OCI-LY1 (cell line): ENCODE measurements at regions not wholly inside any gene's neighbourhood (a gene's known extent, or its start where the extent isn't known, plus 50 kb on each side); places are given as distances from the start of the nearest gene placed in this dataset.

Source experiments
- H2AFZ ChIP-seq: fragments of 200-600 bp; sonication (generic), shearing (Covaris generic); 2 replicates; pipeline ENCODE4 v1.6.0; 2014; ENCODE audit warnings: antibody characterized with exemption, mild to moderate bottlenecking, low read length
- H3F3A ChIP-seq: fragments of 200-600 bp; sonication (generic), shearing (Covaris generic); 2 replicates; pipeline ENCODE4 v1.6.0; 2014; ENCODE audit warnings: mild to moderate bottlenecking, antibody characterized with exemption, low read length, moderate library complexity; ENCODE audit not compliant: insufficient read depth
- H3K27ac ChIP-seq: fragments of 200-600 bp; sonication (generic); 2 replicates; pipeline ENCODE4 v1.5.1; 2014; ENCODE audit warnings: low read length, mixed run types, mild to moderate bottlenecking, low read depth; ENCODE audit not compliant: poor library complexity, severe bottlenecking
- H3K27me3 ChIP-seq: fragments of 200-600 bp; sonication (generic); 2 replicates; pipeline ENCODE4 v1.6.0; 2014; ENCODE audit warnings: antibody characterized with exemption, mild to moderate bottlenecking, low read length, moderate library complexity; ENCODE audit not compliant: insufficient read depth
- H3K36me3 ChIP-seq: fragments of 200-600 bp; sonication (generic); 2 replicates; pipeline ENCODE4 v1.6.1; 2014; ENCODE audit warnings: mild to moderate bottlenecking, antibody characterized with exemption, low read length, moderate library complexity, mixed read lengths; ENCODE audit not compliant: insufficient read depth
- H3K4me1 ChIP-seq: fragments of 200-600 bp; sonication (generic); 2 replicates; pipeline ENCODE4 v1.5.1; 2014; ENCODE audit warnings: mild to moderate bottlenecking, low read length, moderate library complexity; ENCODE audit not compliant: insufficient read depth, severe bottlenecking
- H3K4me2 ChIP-seq: fragments of 200-600 bp; sonication (generic), shearing (Covaris generic); 2 replicates; pipeline ENCODE4 v1.6.1; 2014; ENCODE audit warnings: low read length
- H3K4me3 ChIP-seq: fragments of 200-600 bp; sonication (generic); 2 replicates; pipeline ENCODE4 v1.5.1; 2014; ENCODE audit warnings: low read length, low read depth, mild to moderate bottlenecking, mixed read lengths; ENCODE audit not compliant: poor library complexity, severe bottlenecking
- H3K79me2 ChIP-seq: fragments of 200-600 bp; shearing (Covaris generic); 2 replicates; pipeline ENCODE4 v1.6.1; 2016; ENCODE audit warnings: mixed run types, low read length, mixed read lengths; ENCODE audit not compliant: insufficient read depth
- H3K9ac ChIP-seq: fragments of 200-600 bp; sonication (generic), shearing (Covaris generic); 2 replicates; pipeline ENCODE4 v1.6.1; 2014; ENCODE audit warnings: mild to moderate bottlenecking, low read length, mixed read lengths
- H3K9me2 ChIP-seq: fragments of 200-600 bp; sonication (generic), shearing (Covaris generic); 2 replicates; pipeline ENCODE4 v1.6.1; 2014; ENCODE audit warnings: low read depth, mild to moderate bottlenecking, low read length, mixed read lengths
- H3K9me3 ChIP-seq: fragments of 200-600 bp; shearing (Covaris generic); 2 replicates; pipeline ENCODE4 v1.6.1; 2014; ENCODE audit warnings: low read length, mixed read lengths
- H4K20me1 ChIP-seq: fragments of 200-600 bp; sonication (generic), shearing (Covaris generic); 2 replicates; pipeline ENCODE4 v1.6.0; 2016; ENCODE audit warnings: mild to moderate bottlenecking, low read length; ENCODE audit not compliant: insufficient read depth
- EZH2 ChIP-seq: fragments of 200-600 bp; sonication (generic), shearing (Covaris generic); IDR thresholded peaks from 2 replicates; pipeline ENCODE4 v1.8.0; 2017; ENCODE audit warnings: borderline replicate concordance, mixed run types, mild to moderate bottlenecking, antibody characterized with exemption, low read length, moderate library complexity, mixed read lengths
- TF ChIP-seq, protein P1 (sequence below): fragments of 200-600 bp; sonication (generic), shearing (Covaris generic); IDR thresholded peaks from 2 replicates; pipeline ENCODE4 v1.5.1; 2017; ENCODE audit warnings: mild to moderate bottlenecking, antibody characterized with exemption, low read length, moderate library complexity, mixed read lengths

- Histone ChIP-seq H3K4me2 (no peak overlapping the region), H3K27me3 (no peaks in the 10 kb centered on the region), H4K20me1 (no peaks in the 10 kb centered on the region), H3K27ac (no peak overlapping the region), H3K4me3 (no peak overlapping the region), H3K36me3 (no peaks in the 10 kb centered on the region), H3K9me2 (no peaks in the 10 kb centered on the region), H2AFZ (no peak overlapping the region), H3K79me2 (no peaks in the 10 kb centered on the region), H3K4me1 (no peaks in the 10 kb centered on the region), H3K9me3 (no peaks in the 10 kb centered on the region), H3F3A (no peaks in the 10 kb centered on the region), H3K9ac (no peak overlapping the region)
- TF ChIP-seq, protein P1, sequence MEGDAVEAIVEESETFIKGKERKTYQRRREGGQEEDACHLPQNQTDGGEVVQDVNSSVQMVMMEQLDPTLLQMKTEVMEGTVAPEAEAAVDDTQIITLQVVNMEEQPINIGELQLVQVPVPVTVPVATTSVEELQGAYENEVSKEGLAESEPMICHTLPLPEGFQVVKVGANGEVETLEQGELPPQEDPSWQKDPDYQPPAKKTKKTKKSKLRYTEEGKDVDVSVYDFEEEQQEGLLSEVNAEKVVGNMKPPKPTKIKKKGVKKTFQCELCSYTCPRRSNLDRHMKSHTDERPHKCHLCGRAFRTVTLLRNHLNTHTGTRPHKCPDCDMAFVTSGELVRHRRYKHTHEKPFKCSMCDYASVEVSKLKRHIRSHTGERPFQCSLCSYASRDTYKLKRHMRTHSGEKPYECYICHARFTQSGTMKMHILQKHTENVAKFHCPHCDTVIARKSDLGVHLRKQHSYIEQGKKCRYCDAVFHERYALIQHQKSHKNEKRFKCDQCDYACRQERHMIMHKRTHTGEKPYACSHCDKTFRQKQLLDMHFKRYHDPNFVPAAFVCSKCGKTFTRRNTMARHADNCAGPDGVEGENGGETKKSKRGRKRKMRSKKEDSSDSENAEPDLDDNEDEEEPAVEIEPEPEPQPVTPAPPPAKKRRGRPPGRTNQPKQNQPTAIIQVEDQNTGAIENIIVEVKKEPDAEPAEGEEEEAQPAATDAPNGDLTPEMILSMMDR, result no peak
- TF ChIP-seq EZH2, result no peak
Measured at GRCh38 chr9:17068671-17069070, 66.2 kb upstream of the CNTLN start.

- no peaks in the 10 kb centered on the region for H4K20me1 ChIP-seq
- no peaks in the 10 kb centered on the region for H3F3A ChIP-seq
- no peaks in the 10 kb centered on the region for H3K9me2 ChIP-seq
- no peak overlapping the region for H3K4me3 ChIP-seq
- no peaks in the 10 kb centered on the region for H3K79me2 ChIP-seq
- H3K4me2 ChIP-seq, result no peak overlapping the region
- H3K27ac ChIP-seq, result no peak overlapping the region
- no peaks in the 10 kb centered on the region for H3K36me3 ChIP-seq
- no peaks in the 10 kb centered on the region for H3K4me1 ChIP-seq
- H3K9me3 ChIP-seq, result no peaks in the 10 kb centered on the region
- H3K27me3 ChIP-seq, result no peaks in the 10 kb centered on the region
- no peak overlapping the region for H2AFZ ChIP-seq
- TF ChIP-seq, protein P1, result no peak
- TF ChIP-seq EZH2, result no peak
- no peak overlapping the region for H3K9ac ChIP-seq
Measured at GRCh38 chr9:17065062-17065461, 69.8 kb upstream of the CNTLN start.

DNA sequence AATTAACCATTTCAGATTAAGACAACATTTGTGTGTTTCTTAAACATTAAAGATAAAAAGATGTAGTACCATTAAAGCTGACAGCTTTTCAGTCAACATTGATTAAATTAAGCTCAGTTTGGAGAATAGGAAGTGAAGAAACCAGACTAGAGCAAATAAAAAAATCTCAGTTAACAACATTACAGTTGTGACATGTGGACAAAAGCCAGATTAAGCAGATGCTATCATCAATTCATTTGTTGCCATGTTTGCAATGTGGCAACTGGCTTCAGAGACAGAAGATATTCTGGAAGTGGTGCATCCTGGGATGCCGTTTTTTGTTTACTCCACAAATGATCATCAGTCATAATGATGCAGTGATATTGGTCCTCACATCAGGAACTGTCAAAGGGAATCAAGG is 70.3 kb upstream of the CNTLN start:
- Histone ChIP-seq H3K27ac (no peak overlapping the region), H3K27me3 (no peaks in the 10 kb centered on the region), H4K20me1 (no peaks in the 10 kb centered on the region), H3K36me3 (no peaks in the 10 kb centered on the region), H3K9ac (no peak overlapping the region), H3K4me3 (no peak overlapping the region), H3K9me3 (no peaks in the 10 kb centered on the region), H3K79me2 (no peaks in the 10 kb centered on the region), H2AFZ (no peak overlapping the region), H3K4me2 (no peak overlapping the region), H3F3A (no peaks in the 10 kb centered on the region), H3K9me2 (no peaks in the 10 kb centered on the region), H3K4me1 (no peaks in the 10 kb centered on the region)
- TF ChIP-seq, protein P1, result no peak
- TF ChIP-seq EZH2, result no peak
